ENCODE measurements at regions not wholly inside any gene's neighbourhood (a gene's known extent, or its start where the extent isn't known, plus 50 kb on each side); places are given as distances from the start of the nearest gene placed in this dataset.

DNA sequence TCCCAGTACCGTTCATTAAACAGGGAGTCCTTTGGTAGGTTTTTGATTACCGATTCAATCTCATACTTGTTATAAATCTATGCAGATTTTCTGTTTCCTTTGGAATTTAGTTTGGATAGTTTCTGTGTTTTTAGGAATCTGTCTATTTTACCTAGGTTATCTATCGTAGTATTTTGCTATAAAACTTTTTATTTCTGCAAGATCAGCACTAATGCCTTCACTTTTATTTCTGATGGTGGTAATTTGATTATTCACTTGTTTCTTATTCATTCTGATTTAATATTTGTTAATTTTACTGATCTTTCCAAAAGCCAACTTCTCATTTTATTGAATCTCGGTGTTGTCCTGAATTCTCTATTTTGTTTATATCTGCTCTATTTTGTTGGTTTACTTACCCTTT is 577.7 kb upstream of the NRG3 start:
- TF ChIP-seq, protein P1, sequence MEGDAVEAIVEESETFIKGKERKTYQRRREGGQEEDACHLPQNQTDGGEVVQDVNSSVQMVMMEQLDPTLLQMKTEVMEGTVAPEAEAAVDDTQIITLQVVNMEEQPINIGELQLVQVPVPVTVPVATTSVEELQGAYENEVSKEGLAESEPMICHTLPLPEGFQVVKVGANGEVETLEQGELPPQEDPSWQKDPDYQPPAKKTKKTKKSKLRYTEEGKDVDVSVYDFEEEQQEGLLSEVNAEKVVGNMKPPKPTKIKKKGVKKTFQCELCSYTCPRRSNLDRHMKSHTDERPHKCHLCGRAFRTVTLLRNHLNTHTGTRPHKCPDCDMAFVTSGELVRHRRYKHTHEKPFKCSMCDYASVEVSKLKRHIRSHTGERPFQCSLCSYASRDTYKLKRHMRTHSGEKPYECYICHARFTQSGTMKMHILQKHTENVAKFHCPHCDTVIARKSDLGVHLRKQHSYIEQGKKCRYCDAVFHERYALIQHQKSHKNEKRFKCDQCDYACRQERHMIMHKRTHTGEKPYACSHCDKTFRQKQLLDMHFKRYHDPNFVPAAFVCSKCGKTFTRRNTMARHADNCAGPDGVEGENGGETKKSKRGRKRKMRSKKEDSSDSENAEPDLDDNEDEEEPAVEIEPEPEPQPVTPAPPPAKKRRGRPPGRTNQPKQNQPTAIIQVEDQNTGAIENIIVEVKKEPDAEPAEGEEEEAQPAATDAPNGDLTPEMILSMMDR (conservative IDR thresholded peaks at IDR 0.05; ENCODE audit: low read depth, low read length), result no peak
- no peak for TF ChIP-seq RFX5 (IDR thresholded peaks at IDR 0.05; ENCODE audit: low read depth, low read length)
- no peak for TF ChIP-seq MXI1 (IDR thresholded peaks at IDR 0.05; ENCODE audit: borderline replicate concordance, low read depth, low read length)
- TF ChIP-seq RAD21 (IDR thresholded peaks at IDR 0.05; ENCODE audit: low read length), result no peak
- TF ChIP-seq SMC3 (IDR thresholded peaks at IDR 0.05; ENCODE audit: low read depth, low read length), result no peak
- no peak for TF ChIP-seq POLR2A (IDR thresholded peaks at IDR 0.05; ENCODE audit: low read depth, low read length)
- no peak for TF ChIP-seq BHLHE40 (IDR thresholded peaks at IDR 0.05; ENCODE audit: low read depth, low read length)
- peak; percentile 90 for TF ChIP-seq MAFK (IDR thresholded peaks at IDR 0.05; ENCODE audit: low read depth, low read length)

Data from IMR-90 (cell line).